Mesothelial cell of epicardium (in vitro differentiated cells): ENCODE measurements at regions not wholly inside any gene's neighbourhood (a gene's known extent, or its start where the extent isn't known, plus 50 kb on each side); places are given as distances from the start of the nearest gene placed in this dataset.

Experiments used
- DNase-seq, 2 experiments: peaks; one replicate each; pipeline ENCODE4 v3.0.0; 2021; ENCODE audit warnings: low spot score in 2 of 2; ENCODE audit not compliant: unreplicated experiment in 2 of 2
- H3K27ac Mint-ChIP-seq: 2 replicates; pipeline ENCODE4 v1.8.0; 2021; ENCODE audit warnings: mixed read lengths
- H3K27me3 Mint-ChIP-seq: 2 replicates; pipeline ENCODE4 v1.8.0; 2021; ENCODE audit warnings: low read depth, mixed read lengths
- H3K36me3 Mint-ChIP-seq: 2 replicates; pipeline ENCODE4 v1.8.0; 2021; ENCODE audit warnings: mixed read lengths
- H3K4me1 Mint-ChIP-seq: 2 replicates; pipeline ENCODE4 v1.8.0; 2021; ENCODE audit warnings: mixed read lengths
- H3K4me3 Mint-ChIP-seq: 2 replicates; pipeline ENCODE4 v1.8.0; 2021; ENCODE audit warnings: mild to moderate bottlenecking, moderate library complexity, mixed read lengths
- H3K9me3 Mint-ChIP-seq: 2 replicates; pipeline ENCODE4 v1.8.0; 2021; ENCODE audit warnings: mixed read lengths
- CTCF ChIP-seq: fragments of 200-600 bp; sonication (generic); IDR thresholded peaks from one replicate; pipeline ENCODE4 v1.5.0; 2021; ENCODE audit warnings: antibody characterized with exemption; ENCODE audit not compliant: unreplicated experiment

GRCh38 chr20:10897336-10897735, 223.5 kb upstream of the JAG1 start:
- no peak for TF ChIP-seq CTCF

GRCh38 chr20:10898552-10898951, 224.8 kb upstream of the JAG1 start:
- H3K4me3 Mint-ChIP-seq = no peak overlapping the region
- DNase-seq = no peak
- H3K9me3 Mint-ChIP-seq = no peaks in the 10 kb centered on the region
- H3K27me3 Mint-ChIP-seq = peaks cover 35% of the 10 kb centered on the region
- H3K27ac Mint-ChIP-seq = no peak overlapping the region
- TF ChIP-seq CTCF = no peak
- no peaks in the 10 kb centered on the region for H3K36me3 Mint-ChIP-seq
- H3K4me1 Mint-ChIP-seq = peaks cover 16% of the 10 kb centered on the region

More at GRCh38 chr20:10897336-10897735, 223.5 kb upstream of the JAG1 start:
- no peaks in the 10 kb centered on the region for H3K36me3 Mint-ChIP-seq
- H3K27ac Mint-ChIP-seq = no peak overlapping the region
- H3K27me3 Mint-ChIP-seq = peaks cover 35% of the 10 kb centered on the region
- H3K4me3 Mint-ChIP-seq = no peak overlapping the region
- H3K4me1 Mint-ChIP-seq = peaks cover 3% of the 10 kb centered on the region
- no peak for DNase-seq
- H3K9me3 Mint-ChIP-seq = no peaks in the 10 kb centered on the region

- TF ChIP-seq CTCF = no peak
- no peak for DNase-seq
- Mint-ChIP-seq H3K9me3 (no peaks in the 10 kb centered on the region), H3K27ac (peak overlapping the region; percentile 61), H3K4me1 (peaks cover 19% of the 10 kb centered on the region), H3K27me3 (peaks cover 45% of the 10 kb centered on the region), H3K36me3 (no peaks in the 10 kb centered on the region), H3K4me3 (no peak overlapping the region)
Observed at GRCh38 chr20:10902174-10902573, 228.4 kb upstream of the JAG1 start.

GRCh38 chr20:10902576-10903282, 228.9 kb upstream of the JAG1 start:
- no peak overlapping the region for H3K4me3 Mint-ChIP-seq
- no peaks in the 10 kb centered on the region for H3K36me3 Mint-ChIP-seq
- no peak for DNase-seq
- H3K9me3 Mint-ChIP-seq = no peaks in the 10 kb centered on the region
- H3K27ac Mint-ChIP-seq = peak overlapping the region; percentile 61
- H3K4me1 Mint-ChIP-seq = peaks cover 19% of the 10 kb centered on the region
- TF ChIP-seq CTCF = no peak
- H3K27me3 Mint-ChIP-seq = peaks cover 42% of the 10 kb centered on the region

- Mint-ChIP-seq H3K4me1 (peaks cover 26% of the 10 kb centered on the region), H3K4me3 (no peak overlapping the region), H3K36me3 (no peaks in the 10 kb centered on the region)
Observed at GRCh38 chr20:10906834-10907233, 233.0 kb upstream of the JAG1 start.

More at GRCh38 chr20:10906834-10907233, 233.0 kb upstream of the JAG1 start:
- DNase-seq = no peak
- Mint-ChIP-seq H3K9me3 (no peaks in the 10 kb centered on the region), H3K27me3 (peaks cover 21% of the 10 kb centered on the region), H3K27ac (peak overlapping the region; percentile 6)
- no peak for TF ChIP-seq CTCF
